Mucosa of descending colon (tissue), 3 donors: ENCODE measurements at regions not wholly inside any gene's neighbourhood (a gene's known extent, or its start where the extent isn't known, plus 50 kb on each side); places are given as distances from the start of the nearest gene placed in this dataset.

Source experiments
- ATAC-seq: fragments of 200-7000 bp; cut with Tn5 transposase; one replicate; pipeline ENCODE4 v1.9.1; 2020; ENCODE audit warnings: mild to moderate bottlenecking, moderate library complexity
- DNase-seq, 3 donors: peaks; one replicate each; pipeline ENCODE4 v3.0.0-alpha.2; 2020
- H3K36me3 ChIP-seq: fragments of 200-600 bp; one replicate; pipeline ENCODE4 v1.8.0; 2021; ENCODE audit warnings: low read depth, mild to moderate bottlenecking
- H3K4me1 ChIP-seq: fragments of 200-600 bp; one replicate; pipeline ENCODE4 v1.8.0; 2021; ENCODE audit warnings: low read depth, mild to moderate bottlenecking
- H3K4me3 ChIP-seq: fragments of 200-600 bp; one replicate; pipeline ENCODE4 v1.8.0; 2021; ENCODE audit warnings: mild to moderate bottlenecking
- H3K9me3 ChIP-seq: fragments of 200-600 bp; one replicate; pipeline ENCODE4 v1.8.0; 2021; ENCODE audit warnings: mild to moderate bottlenecking
- CTCF ChIP-seq: fragments of 200-600 bp; IDR thresholded peaks from one replicate; pipeline ENCODE4 v1.8.0; 2022; ENCODE audit warnings: antibody characterized with exemption, mild to moderate bottlenecking
- intact Hi-C, 2 donors: fragments of 100-400 bp; cut with DNase I in 1 of 2; cut with micrococcal nuclease in 1 of 2; formaldehyde crosslinking; loops; one replicate each; pipeline versions ENCODE4 v1.11.0 to v1.11.1; 2022; cut with DNase I, micrococcal nuclease
- donor health status: DM: no; HTN: no; CAD: no; lungs with moderate emphysema.
- donor health status: DM: no; HTN: no; CAD: no.
- donor health status: DM: no; HTN: yes; CAD: no.

- intact Hi-C loops, result no loop called here
- Histone ChIP-seq H3K9me3 (no peaks in the 10 kb centered on the region), H3K4me1 (peaks cover 28% of the 10 kb centered on the region), H3K4me3 (no peak overlapping the region), H3K36me3 (no peaks in the 10 kb centered on the region)
- DNase-seq (peak; percentile 64 to 73 (median 72)), ATAC-seq (peak; percentile 72)
- TF ChIP-seq CTCF, result no peak
Measured at GRCh38 chr20:57999465-58000111, 228.9 kb downstream of the ANKRD60 start.

DNA sequence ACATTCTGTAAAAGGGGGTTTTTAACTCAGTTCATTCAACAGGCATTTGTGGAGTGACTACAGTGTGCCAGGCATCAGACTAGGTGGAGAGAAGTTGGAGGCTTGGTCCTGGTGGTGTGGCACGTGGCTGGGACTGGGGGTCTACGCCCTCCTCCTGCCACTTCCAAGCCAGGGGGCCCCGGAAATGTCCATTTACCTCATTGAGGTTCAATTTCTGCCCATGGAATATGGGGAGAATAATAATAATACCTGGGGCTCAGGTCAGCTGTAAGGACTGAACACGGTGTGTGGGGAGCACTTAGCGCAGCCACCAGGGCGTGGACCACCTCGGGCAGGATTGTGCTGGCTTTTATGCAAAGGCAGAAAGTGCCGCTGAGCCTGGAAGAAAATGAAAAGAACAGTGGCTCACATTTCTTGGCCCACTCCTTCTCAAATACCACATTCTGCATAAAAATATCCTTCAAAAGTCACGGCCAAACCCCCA lies 229.4 kb downstream of the ANKRD60 start:
- intact Hi-C loops, result no loop called here

DNA sequence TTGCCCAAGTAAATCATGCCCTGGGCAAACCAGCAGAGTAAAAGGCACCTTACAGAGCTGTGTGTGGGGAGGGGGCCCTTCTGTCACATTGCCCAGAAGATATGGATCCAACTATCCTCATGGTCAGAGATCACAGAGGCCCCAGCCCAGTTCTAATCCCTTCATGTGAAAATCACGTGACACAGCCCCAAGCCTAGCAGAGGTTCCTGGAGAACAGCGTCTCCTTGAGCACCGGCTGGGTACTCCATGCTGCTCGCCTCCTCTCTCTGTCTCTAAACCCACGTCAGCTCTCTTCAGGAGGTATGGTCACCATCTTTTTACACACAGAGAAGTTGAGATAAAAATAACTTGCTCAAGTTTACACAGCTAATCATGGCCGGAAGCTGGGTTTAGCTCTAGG lies 230.2 kb downstream of the ANKRD60 start:
- no peaks in the 10 kb centered on the region for H3K9me3 ChIP-seq
- no peak for ATAC-seq
- no peak for DNase-seq
- intact Hi-C loops, result no loop called here
- no peak overlapping the region for H3K4me3 ChIP-seq
- peaks cover 28% of the 10 kb centered on the region for H3K4me1 ChIP-seq
- no peaks in the 10 kb centered on the region for H3K36me3 ChIP-seq
- no peak for TF ChIP-seq CTCF

More for the DNA sequence above, 229.4 kb downstream of the ANKRD60 start:
- DNase-seq (no peak), ATAC-seq (peak; percentile 4)
- Histone ChIP-seq H3K9me3 (no peaks in the 10 kb centered on the region), H3K36me3 (no peaks in the 10 kb centered on the region), H3K4me3 (no peak overlapping the region), H3K4me1 (peaks cover 28% of the 10 kb centered on the region)
- no peak for TF ChIP-seq CTCF

- ATAC-seq, result peak; percentile 7
- Histone ChIP-seq H3K4me1 (peaks cover 37% of the 10 kb centered on the region), H3K9me3 (no peaks in the 10 kb centered on the region), H3K36me3 (no peaks in the 10 kb centered on the region), H3K4me3 (no peak overlapping the region)
- no peak for TF ChIP-seq CTCF
- intact Hi-C loops, result no loop called here
- peak in 1 of 3 donors; percentile 45 for DNase-seq
Measured at GRCh38 chr20:57996936-57997890, 231.2 kb downstream of the ANKRD60 start.

GRCh38 chr20:57996465-57996864 lies 232.0 kb downstream of the ANKRD60 start:
- H3K9me3 ChIP-seq, result no peaks in the 10 kb centered on the region
- intact Hi-C loops, result no loop called here
- no peak overlapping the region for H3K4me3 ChIP-seq
- H3K36me3 ChIP-seq, result no peaks in the 10 kb centered on the region
- peaks cover 44% of the 10 kb centered on the region for H3K4me1 ChIP-seq
- peak; percentile 67 for ATAC-seq
- DNase-seq, result peak in 1 of 3 donors; percentile 37
- no peak for TF ChIP-seq CTCF
